Liver (tissue), 8 donors: ENCODE measurements at regions not wholly inside any gene's neighbourhood (a gene's known extent, or its start where the extent isn't known, plus 50 kb on each side); places are given as distances from the start of the nearest gene placed in this dataset.

Experiments
- DNase-seq: peaks from one replicate; pipeline ENCODE4 v3.0.0-alpha.2; 2017; ENCODE audit warnings: low spot score
- H3K27ac ChIP-seq, 2 donors: one replicate each; pipeline ENCODE4 v1.7.0; 2013; ENCODE audit warnings: inconsistent platforms in 2 of 2, low read length in 2 of 2, control low read depth in 1 of 2, low read depth in 1 of 2, mild to moderate bottlenecking in 1 of 2
- H3K27me3 ChIP-seq, 4 donors: one replicate each; pipeline versions ENCODE4 v1.6.1 to v1.7.0; 2013; ENCODE audit warnings: low read length in 3 of 4, inconsistent platforms in 1 of 4, mild to moderate bottlenecking in 1 of 4, moderate library complexity in 1 of 4; ENCODE audit not compliant: control insufficient read depth in 4 of 4, insufficient read depth in 4 of 4
- H3K36me3 ChIP-seq, 4 donors: one replicate each; pipeline versions ENCODE4 v1.6.1 to v1.7.0; 2013; ENCODE audit warnings: low read length in 3 of 4, mild to moderate bottlenecking in 3 of 4, low read depth in 1 of 4, moderate library complexity in 1 of 4; ENCODE audit not compliant: control insufficient read depth in 4 of 4, insufficient read depth in 3 of 4
- H3K4me1 ChIP-seq, 4 donors: one replicate each; pipeline versions ENCODE4 v1.6.1 to v1.7.0; 2013; ENCODE audit warnings: low read length in 3 of 4, mild to moderate bottlenecking in 3 of 4, moderate library complexity in 1 of 4; ENCODE audit not compliant: control insufficient read depth in 4 of 4, insufficient read depth in 4 of 4
- H3K4me3 ChIP-seq, 3 donors: one replicate each; pipeline versions ENCODE4 v1.6.1 to v1.7.0; 2013; ENCODE audit warnings: low read length in 3 of 3, control low read depth in 1 of 3, low read depth in 1 of 3, mild to moderate bottlenecking in 1 of 3
- H3K9ac ChIP-seq, 2 donors: one replicate each; pipeline ENCODE4 v1.7.0; 2013; ENCODE audit warnings: low read length in 2 of 2, mild to moderate bottlenecking in 2 of 2, moderate library complexity in 2 of 2, control low read depth in 1 of 2, low read depth in 1 of 2
- H3K9me3 ChIP-seq, 4 donors: one replicate each; pipeline versions ENCODE4 v1.6.1 to v1.7.0; 2013; ENCODE audit warnings: low read length in 3 of 4; ENCODE audit not compliant: control insufficient read depth in 4 of 4
- CTCF ChIP-seq: fragments of 150-350 bp; IDR thresholded peaks from 2 replicates; pipeline ENCODE4 v1.5.1; 2017; ENCODE audit warnings: improper control_type of control experiment, low read depth, low read length; ENCODE audit not compliant: missing input control
- EGR1 ChIP-seq, 2 donors: IDR thresholded peaks; 2 replicates each; pipeline ENCODE4 v1.6.1; 2016 to 2018; ENCODE audit warnings: antibody characterized with exemption in 2 of 2, low read depth in 2 of 2
- FOXA1 ChIP-seq: IDR thresholded peaks from 2 replicates; pipeline ENCODE4 v1.6.1; 2016; ENCODE audit warnings: antibody characterized with exemption
- FOXA2 ChIP-seq: IDR thresholded peaks from 2 replicates; pipeline ENCODE4 v1.6.1; 2016; ENCODE audit warnings: antibody characterized with exemption
- HNF4A ChIP-seq, 2 donors: conservative IDR thresholded peaks; 2 replicates each; pipeline ENCODE4 v1.6.1; 2016; ENCODE audit warnings: antibody characterized with exemption in 2 of 2, mild to moderate bottlenecking in 2 of 2
- JUND ChIP-seq, 2 donors: IDR thresholded peaks; 2 replicates each; pipeline ENCODE4 v1.6.1; 2016; ENCODE audit warnings: antibody characterized with exemption in 2 of 2
- MAX ChIP-seq: IDR thresholded peaks from 2 replicates; pipeline ENCODE4 v1.6.1; 2016; ENCODE audit warnings: antibody characterized with exemption
- NR2F2 ChIP-seq: IDR thresholded peaks from 2 replicates; pipeline ENCODE4 v1.6.1; 2016; ENCODE audit warnings: antibody characterized with exemption
- RAD21 ChIP-seq, 2 donors: IDR thresholded peaks; 2 replicates each; pipeline ENCODE4 v1.6.1; 2016; ENCODE audit warnings: antibody characterized with exemption in 2 of 2, mild to moderate bottlenecking in 2 of 2
- REST ChIP-seq: IDR thresholded peaks from 2 replicates; pipeline ENCODE4 v1.6.1; 2016; ENCODE audit warnings: antibody characterized with exemption, mild to moderate bottlenecking
- RXRA ChIP-seq, 2 donors: IDR thresholded peaks; 2 replicates each; pipeline ENCODE4 v1.6.1; 2017 to 2018; ENCODE audit warnings: antibody characterized with exemption in 2 of 2, mild to moderate bottlenecking in 1 of 2
- TAF1 ChIP-seq: conservative IDR thresholded peaks from 2 replicates; pipeline ENCODE4 v1.6.1; 2016; ENCODE audit warnings: antibody characterized with exemption, mild to moderate bottlenecking
- YY1 ChIP-seq: IDR thresholded peaks from 2 replicates; pipeline ENCODE4 v1.6.1; 2016; ENCODE audit warnings: antibody characterized with exemption, mild to moderate bottlenecking
- ZBTB33 ChIP-seq: IDR thresholded peaks from 2 replicates; pipeline ENCODE4 v1.6.1; 2016; ENCODE audit warnings: antibody characterized with exemption
- WGBS: extraction: QIAGEN DNeasy Blood & Tissue Kit; methylation state at CpG from one replicate; pipeline ENCODE4 v1.1.7; 2013; 5-methylcytosine and 5-hydroxymethylcytosine counted together
- donor health status: healthy.
- donor health status: healthy.
- donor health status: healthy.
- donor health status: healthy.
- donor health status: healthy.

- Histone ChIP-seq H3K9me3 (peaks cover 0 to 2% (median 0%) of the 10 kb centered on the region in 4 donors), H3K27me3 (no peaks in the 10 kb centered on the region), H3K9ac (no peak overlapping the region), H3K4me1 (no peaks in the 10 kb centered on the region), H3K4me3 (no peak overlapping the region), H3K36me3 (no peaks in the 10 kb centered on the region), H3K27ac (no peak overlapping the region)
- WGBS = 87% methylated on average over 17 of the region's 17 CpGs
- TF ChIP-seq FOXA1 (no peak), FOXA2 (no peak), EGR1 (IDR thresholded peaks at IDR 0.05; ENCODE audit: low read depth in 2 of 2) (no peak), RAD21 (IDR thresholded peaks at IDR 0.05) (no peak), RXRA (IDR thresholded peaks at IDR 0.05) (no peak), YY1 (no peak), JUND (IDR thresholded peaks at IDR 0.05) (no peak), REST (no peak)
- no peak for DNase-seq
Observed at GRCh38 chr16:35747658-35748455, 2288.4 kb downstream of the TP53TG3F start.

- Histone ChIP-seq H3K27ac (no peak overlapping the region), H3K27me3 (no peaks in the 10 kb centered on the region), H3K4me3 (no peak overlapping the region), H3K9me3 (no peaks in the 10 kb centered on the region), H3K9ac (no peak overlapping the region), H3K36me3 (no peaks in the 10 kb centered on the region), H3K4me1 (no peaks in the 10 kb centered on the region)
- 84% methylated on average over 24 of the region's 24 CpGs for WGBS
- TF ChIP-seq HNF4A (conservative IDR thresholded peaks at IDR 0.05) = no peak
- no peak for TF ChIP-seq NR2F2
- no peak for TF ChIP-seq JUND (IDR thresholded peaks at IDR 0.05)
- no peak for TF ChIP-seq FOXA2
- DNase-seq = no peak
Observed at GRCh38 chr16:35748621-35749252, 2289.3 kb downstream of the TP53TG3F start.

- DNase-seq = no peak
- 88% methylated on average over 43 of the region's 43 CpGs for WGBS
- TF ChIP-seq ZBTB33 (no peak), FOXA1 (no peak), HNF4A (conservative IDR thresholded peaks at IDR 0.05) (no peak), TAF1 (no peak), FOXA2 (no peak), CTCF (no peak), MAX (no peak), JUND (IDR thresholded peaks at IDR 0.05) (no peak), EGR1 (IDR thresholded peaks at IDR 0.05; ENCODE audit: low read depth in 2 of 2) (no peak)
Observed at GRCh38 chr16:35749253-35750141, 2290.1 kb downstream of the TP53TG3F start.

More at GRCh38 chr16:35749253-35750141, 2290.1 kb downstream of the TP53TG3F start:
- Histone ChIP-seq H3K27me3 (no peaks in the 10 kb centered on the region), H3K4me1 (no peaks in the 10 kb centered on the region), H3K36me3 (no peaks in the 10 kb centered on the region), H3K4me3 (no peak overlapping the region), H3K27ac (no peak overlapping the region), H3K9me3 (no peaks in the 10 kb centered on the region), H3K9ac (no peak overlapping the region)
